GM12872 (cell line): ENCODE measurements at regions not wholly inside any gene's neighbourhood (a gene's known extent, or its start where the extent isn't known, plus 50 kb on each side); places are given as distances from the start of the nearest gene placed in this dataset.

Experiments
- TF ChIP-seq, protein P1 (sequence below): IDR thresholded peaks from 3 replicates; pipeline ENCODE4 v1.5.1; 2011; ENCODE audit warnings: low read depth, mild to moderate bottlenecking, low read length, moderate library complexity; ENCODE audit not compliant: insufficient read depth

GRCh38 chr1:219371471-219371870, 197.8 kb downstream of the LYPLAL1 start:
- TF ChIP-seq, protein P1, sequence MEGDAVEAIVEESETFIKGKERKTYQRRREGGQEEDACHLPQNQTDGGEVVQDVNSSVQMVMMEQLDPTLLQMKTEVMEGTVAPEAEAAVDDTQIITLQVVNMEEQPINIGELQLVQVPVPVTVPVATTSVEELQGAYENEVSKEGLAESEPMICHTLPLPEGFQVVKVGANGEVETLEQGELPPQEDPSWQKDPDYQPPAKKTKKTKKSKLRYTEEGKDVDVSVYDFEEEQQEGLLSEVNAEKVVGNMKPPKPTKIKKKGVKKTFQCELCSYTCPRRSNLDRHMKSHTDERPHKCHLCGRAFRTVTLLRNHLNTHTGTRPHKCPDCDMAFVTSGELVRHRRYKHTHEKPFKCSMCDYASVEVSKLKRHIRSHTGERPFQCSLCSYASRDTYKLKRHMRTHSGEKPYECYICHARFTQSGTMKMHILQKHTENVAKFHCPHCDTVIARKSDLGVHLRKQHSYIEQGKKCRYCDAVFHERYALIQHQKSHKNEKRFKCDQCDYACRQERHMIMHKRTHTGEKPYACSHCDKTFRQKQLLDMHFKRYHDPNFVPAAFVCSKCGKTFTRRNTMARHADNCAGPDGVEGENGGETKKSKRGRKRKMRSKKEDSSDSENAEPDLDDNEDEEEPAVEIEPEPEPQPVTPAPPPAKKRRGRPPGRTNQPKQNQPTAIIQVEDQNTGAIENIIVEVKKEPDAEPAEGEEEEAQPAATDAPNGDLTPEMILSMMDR: no peak

DNA sequence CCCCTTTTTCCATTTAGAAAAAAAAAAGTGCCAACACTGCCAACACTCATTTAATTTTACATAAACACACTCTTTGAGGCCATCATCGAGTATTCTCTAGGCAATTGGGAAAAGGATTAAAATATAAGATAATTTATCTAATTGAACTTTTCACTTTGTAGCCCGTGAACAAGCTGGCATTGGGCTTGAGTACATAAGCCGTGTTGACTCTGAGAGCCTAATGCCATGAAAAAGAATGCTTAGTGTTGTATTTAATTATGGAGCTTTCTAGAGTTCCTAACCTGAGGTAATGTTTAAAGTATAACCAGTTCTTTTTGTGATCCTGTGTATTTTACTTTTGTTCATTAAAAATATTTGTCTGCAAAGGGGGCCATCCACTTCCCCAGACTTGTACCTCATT, 193.8 kb downstream of the LYPLAL1 start:
- TF ChIP-seq, protein P1: no peak

GRCh38 chr1:219365451-219365850, 191.8 kb downstream of the LYPLAL1 start:
- TF ChIP-seq, protein P1: no peak

- TF ChIP-seq, protein P1: no peak
Observed at GRCh38 chr1:219362702-219363101, 189.0 kb downstream of the LYPLAL1 start.

DNA sequence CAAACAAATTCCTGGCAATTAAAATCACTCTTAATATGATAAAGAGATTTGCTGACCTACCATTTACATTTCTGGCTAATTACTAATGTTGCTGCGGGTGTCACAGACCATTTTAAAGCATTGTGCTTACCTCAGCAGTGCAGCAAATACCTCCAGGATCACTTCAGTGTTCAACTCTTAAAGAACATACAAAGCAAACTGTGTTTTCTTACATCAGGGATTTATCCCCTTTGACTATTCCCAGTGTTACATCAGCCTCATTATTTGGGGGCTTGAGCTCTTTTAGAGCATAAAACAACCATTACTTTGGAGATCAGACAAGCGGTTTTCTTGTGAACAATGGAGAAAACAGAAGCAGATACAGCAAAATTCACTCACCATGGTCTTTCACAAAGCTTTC, 185.4 kb downstream of the LYPLAL1 start:
- TF ChIP-seq, protein P1: no peak

DNA sequence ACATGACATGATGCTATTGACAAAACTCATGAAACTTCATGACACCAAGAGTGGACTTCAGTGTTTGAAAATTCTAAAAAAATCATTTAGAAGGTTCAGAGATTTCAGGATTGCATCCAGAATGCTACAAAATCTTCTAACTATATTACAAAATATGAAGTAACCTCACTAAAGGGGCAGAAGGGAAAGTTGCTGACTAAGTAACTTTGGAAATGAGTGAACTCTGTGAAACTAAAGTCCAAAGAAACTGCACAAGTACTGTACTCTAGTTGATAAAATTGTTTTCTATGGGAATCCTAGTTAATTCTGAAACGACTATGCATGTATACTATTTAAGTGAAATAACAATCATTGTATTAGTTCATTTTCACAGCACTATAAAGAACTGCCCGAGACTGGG, 184.4 kb downstream of the LYPLAL1 start:
- TF ChIP-seq, protein P1: no peak

GRCh38 chr1:219354962-219355361, 181.3 kb downstream of the LYPLAL1 start:
- TF ChIP-seq, protein P1: no peak
